HepG2 (cell line): ENCODE measurements at regions not wholly inside any gene's neighbourhood (a gene's known extent, or its start where the extent isn't known, plus 50 kb on each side); places are given as distances from the start of the nearest gene placed in this dataset.

Experiments
- ATAC-seq: fragments of 200-7000 bp; cut with Tn5 transposase; 3 replicates; pipeline ENCODE4 v1.9.1; 2020; ENCODE audit warnings: mild to moderate bottlenecking, moderate library complexity
- BruUV-seq: library from RNA; stranded (reverse); fragments of 400-500 nt; replicated peaks from 2 replicates; lab custom pipeline; 2021; lab: Mats Ljungman, UMichigan
- CTCF ChIA-PET: fragments of 300-600 bp; formaldehyde crosslinking; extraction: SDS; loops from one replicate; lab custom pipeline; 2021; ENCODE audit warnings: low total read pairs, inconsistent platforms, low intra/inter-chr PET ratio; lab: Yijun Ruan, JAX
- POLR2A ChIA-PET: fragments of 350-600 bp; sonication (Branson Sonifier 250); formaldehyde crosslinking; loops from one replicate; lab custom pipeline; 2020; ENCODE audit warnings: antibody characterized with exemption, inconsistent platforms; lab: Yijun Ruan, JAX
- DNase-seq: peaks from one replicate; pipeline ENCODE4 v3.0.0-alpha.2; 2015; ENCODE audit warnings: low spot score
- FAIRE-seq: peaks from 3 replicates; lab custom pipeline; 2011; peaks lifted over from hg19 to GRCh38; lab: Jason Lieb, UNC
- H2AFZ ChIP-seq: one replicate; pipeline ENCODE4 v1.6.1; 2011; ENCODE audit warnings: low read length, inconsistent platforms
- H3K27ac ChIP-seq: fragments of 300-600 bp; 3 replicates; pipeline ENCODE4 v1.8.0; 2011; ENCODE audit warnings: mixed run types, mild to moderate bottlenecking, mixed read lengths, low read length, inconsistent platforms; ENCODE audit not compliant: insufficient read depth; ENCODE audit errors: extremely low read length
- H3K27me3 ChIP-seq, 2 experiments: fragments of 200-600 bp in 1 of 2; 2 replicates in 1 of 2; 3 replicates in 1 of 2; pipeline versions ENCODE4 v1.6.0 to v1.8.0; 2011; ENCODE audit warnings: low read length in 2 of 2, mild to moderate bottlenecking in 2 of 2, moderate library complexity in 2 of 2, inconsistent platforms in 1 of 2; ENCODE audit not compliant: insufficient read depth in 2 of 2, control insufficient read depth in 1 of 2
- H3K36me3 ChIP-seq, 2 experiments: fragments of 200-600 bp in 1 of 2; replicated peaks in 1 of 2; 2 replicates in 1 of 2; 3 replicates in 1 of 2; pipeline versions ENCODE4 v1.5.1 to v1.8.0; 2011; ENCODE audit warnings: low read length in 2 of 2, inconsistent platforms in 1 of 2; ENCODE audit not compliant: insufficient read depth in 2 of 2, control insufficient read depth in 1 of 2
- H3K4me1 ChIP-seq: 2 replicates; pipeline ENCODE4 v1.5.1; 2012; ENCODE audit warnings: low read length, inconsistent platforms; ENCODE audit not compliant: insufficient read depth
- H3K4me2 ChIP-seq: 2 replicates; pipeline ENCODE4 v1.6.0; 2011; ENCODE audit warnings: low read depth, low read length, inconsistent platforms
- H3K4me3 ChIP-seq, 3 experiments: fragments of 200-600 bp in 1 of 3; sonication (generic), shearing (Covaris generic) in 1 of 3; replicated peaks in 1 of 3; 2 replicates each; pipeline ENCODE4 v1.5.1; 2011 to 2016; ENCODE audit warnings: low read length in 3 of 3, inconsistent platforms in 2 of 3, low read depth in 2 of 3, mild to moderate bottlenecking in 2 of 3, control low read depth in 1 of 3, mixed read lengths in 1 of 3; ENCODE audit not compliant: insufficient read depth in 1 of 3
- H3K79me2 ChIP-seq: one replicate; pipeline ENCODE4 v1.6.1; 2011; ENCODE audit warnings: low read length, inconsistent platforms; ENCODE audit not compliant: insufficient read depth
- H3K9ac ChIP-seq: 2 replicates; pipeline ENCODE4 v1.6.0; 2011; ENCODE audit warnings: mild to moderate bottlenecking, low read depth, low read length, inconsistent platforms; ENCODE audit not compliant: insufficient read depth
- H3K9me3 ChIP-seq: 2 replicates; pipeline ENCODE4 v1.5.1; 2012; ENCODE audit warnings: mild to moderate bottlenecking, low read length
- H4K20me1 ChIP-seq: 2 replicates; pipeline ENCODE4 v1.6.0; 2011; ENCODE audit warnings: inconsistent platforms, mild to moderate bottlenecking, low read length, moderate library complexity; ENCODE audit not compliant: insufficient read depth
- CBX5 ChIP-seq: sonication (generic); formaldehyde crosslinking; IDR thresholded peaks from 2 replicates; pipeline ENCODE4 v1.4.0; 2020; ENCODE audit warnings: missing genetic modification reagents, borderline replicate concordance
- CHD2 ChIP-seq: IDR thresholded peaks from 2 replicates; pipeline ENCODE4 v1.6.1; 2011; ENCODE audit warnings: low read depth, low read length, improper control_type of control experiment
- GPBP1L1 ChIP-seq: sonication (generic); formaldehyde crosslinking; IDR thresholded peaks from 2 replicates; pipeline ENCODE4 v1.5.0; 2020; ENCODE audit warnings: mild to moderate bottlenecking, missing genetic modification reagents
- KLF15 ChIP-seq: sonication (generic); formaldehyde crosslinking; IDR thresholded peaks from 2 replicates; pipeline ENCODE4 v1.8.1; 2023; ENCODE audit warnings: borderline replicate concordance, mild to moderate bottlenecking, inconsistent platforms, missing genetic modification reagents, mixed read lengths
- ZBTB8A ChIP-seq: sonication (generic); formaldehyde crosslinking; IDR thresholded peaks from 2 replicates; pipeline ENCODE4 v1.4.0; 2020; ENCODE audit warnings: mild to moderate bottlenecking, low read depth, missing genetic modification reagents, borderline replicate concordance
- ZNF317 ChIP-seq: sonication (generic); formaldehyde crosslinking; IDR thresholded peaks from 2 replicates; pipeline ENCODE4 v1.5.0; 2020; ENCODE audit warnings: mild to moderate bottlenecking, missing genetic modification reagents
- ZNF367 ChIP-seq: sonication (generic); formaldehyde crosslinking; IDR thresholded peaks from 2 replicates; pipeline ENCODE4 v1.4.0; 2020; ENCODE audit warnings: missing genetic modification reagents, borderline replicate concordance
- ZNF460 ChIP-seq: sonication (generic); formaldehyde crosslinking; IDR thresholded peaks from 2 replicates; pipeline ENCODE4 v1.5.1; 2020; ENCODE audit warnings: missing genetic modification reagents, mild to moderate bottlenecking, borderline replicate concordance
- ZNF547 ChIP-seq: sonication (generic); formaldehyde crosslinking; IDR thresholded peaks from 2 replicates; pipeline ENCODE4 v1.5.1; 2020; ENCODE audit warnings: mild to moderate bottlenecking, missing genetic modification reagents
- ZNF644 ChIP-seq: IDR thresholded peaks from 2 replicates; pipeline ENCODE4 v1.6.1; 2016; ENCODE audit warnings: low read depth
- ZNF670 ChIP-seq: sonication (generic); formaldehyde crosslinking; IDR thresholded peaks from 2 replicates; pipeline ENCODE4 v1.8.0; 2022; ENCODE audit warnings: mild to moderate bottlenecking, missing genetic modification reagents, borderline replicate concordance
- WGBS: methylation state at CpG from one replicate; pipeline ENCODE4 v1.1.6; 2017; ENCODE audit warnings: low lambda C conversion rate; 5-methylcytosine and 5-hydroxymethylcytosine counted together
- in situ Hi-C: cut with HindIII; loops from 2 replicates; pipeline ENCODE4 v1.10.0; 2017; ENCODE audit warnings: low pct_unique_long_range_greater_than_20kb; ENCODE audit not compliant: extremely low pct_ligation_motif_present
- intact Hi-C: fragments of 100-400 bp; cut with micrococcal nuclease; formaldehyde crosslinking; loops from one replicate; pipeline ENCODE4 v1.10.0; 2022; ENCODE audit not compliant: unreplicated experiment
- TF ChIP-seq, protein P1 (sequence below): sonication (generic); formaldehyde crosslinking; IDR thresholded peaks from 2 replicates; pipeline ENCODE4 v1.4.0; 2020; ENCODE audit warnings: mild to moderate bottlenecking, missing genetic modification reagents
- TF ChIP-seq, protein P2 (sequence below): sonication (generic); formaldehyde crosslinking; IDR thresholded peaks from 2 replicates; pipeline ENCODE4 v1.4.0; 2020; ENCODE audit warnings: mild to moderate bottlenecking, missing genetic modification reagents
- TF ChIP-seq, protein P3 (sequence below): sonication (generic); formaldehyde crosslinking; IDR thresholded peaks from 2 replicates; pipeline ENCODE4 v1.4.0; 2020; ENCODE audit warnings: missing genetic modification reagents
- TF ChIP-seq, protein P4 (sequence below): sonication (generic); formaldehyde crosslinking; conservative IDR thresholded peaks from 2 replicates; pipeline ENCODE4 v1.4.0; 2020; ENCODE audit warnings: mild to moderate bottlenecking, missing genetic modification reagents, moderate library complexity

- TF ChIP-seq, protein P1, sequence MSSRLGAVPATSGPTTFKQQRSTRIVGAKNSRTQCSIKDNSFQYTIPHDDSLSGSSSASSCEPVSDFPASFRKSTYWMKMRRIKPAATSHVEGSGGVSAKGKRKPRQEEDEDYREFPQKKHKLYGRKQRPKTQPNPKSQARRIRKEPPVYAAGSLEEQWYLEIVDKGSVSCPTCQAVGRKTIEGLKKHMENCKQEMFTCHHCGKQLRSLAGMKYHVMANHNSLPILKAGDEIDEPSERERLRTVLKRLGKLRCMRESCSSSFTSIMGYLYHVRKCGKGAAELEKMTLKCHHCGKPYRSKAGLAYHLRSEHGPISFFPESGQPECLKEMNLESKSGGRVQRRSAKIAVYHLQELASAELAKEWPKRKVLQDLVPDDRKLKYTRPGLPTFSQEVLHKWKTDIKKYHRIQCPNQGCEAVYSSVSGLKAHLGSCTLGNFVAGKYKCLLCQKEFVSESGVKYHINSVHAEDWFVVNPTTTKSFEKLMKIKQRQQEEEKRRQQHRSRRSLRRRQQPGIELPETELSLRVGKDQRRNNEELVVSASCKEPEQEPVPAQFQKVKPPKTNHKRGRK (CRISPR knock-in tag): no peak
- TF ChIP-seq GPBP1L1 (CRISPR knock-in tag) (no peak), ZNF367 (CRISPR knock-in tag) (no peak)
Measured at GRCh38 chr10:121154846-121155245, 303.7 kb downstream of the WDR11 start (continued).

GRCh38 chr10:121155742-121156474 lies 304.7 kb downstream of the WDR11 start:
- CTCF ChIA-PET: no interaction called here
- peaks cover 24% of the 10 kb centered on the region for H3K4me1 ChIP-seq
- H4K20me1 ChIP-seq: no peaks in the 10 kb centered on the region
- H3K27me3 ChIP-seq: no peaks in the 10 kb centered on the region
- peak; percentile 41 for DNase-seq
- 0% methylated on average over 5 of the region's 5 CpGs for WGBS
- H3K36me3 ChIP-seq: no peaks in the 10 kb centered on the region
- H3K4me2 ChIP-seq: 0 out of 2 replicates have a peak overlapping the region, but pooled peaks have one; percentile 25
- peak; percentile 93 for ATAC-seq
- no TSS peak for BruUV-seq
- H3K9me3 ChIP-seq: no peaks in the 10 kb centered on the region
- no peak overlapping the region for H3K4me3 ChIP-seq
- H2AFZ ChIP-seq: no peak overlapping the region
- H3K9ac ChIP-seq: no peak overlapping the region
- intact Hi-C loops (no loop called here), in situ Hi-C loops (no loop called here)
- no peak for FAIRE-seq
- H3K79me2 ChIP-seq: no peaks in the 10 kb centered on the region
- POLR2A ChIA-PET: interaction anchor here (1.4 kb wide), 1 partner anchor 112 kb away, joined by 4 read pairs; no protein-coding TSS in a partner anchor
- no peak overlapping the region for H3K27ac ChIP-seq
- TF ChIP-seq ZNF547 (CRISPR knock-in tag) (no peak), CBX5 (no peak), ZNF460 (CRISPR knock-in tag) (no peak), ZNF644 (CRISPR knock-in tag) (peak; percentile 9; the same call in 1 of the 2 replicates), ZNF317 (CRISPR knock-in tag) (peak; percentile 98), KLF15 (no peak), ZBTB8A (CRISPR knock-in tag) (no peak), CHD2 (no peak), ZNF670 (CRISPR knock-in tag) (no peak)
- TF ChIP-seq, protein P2, sequence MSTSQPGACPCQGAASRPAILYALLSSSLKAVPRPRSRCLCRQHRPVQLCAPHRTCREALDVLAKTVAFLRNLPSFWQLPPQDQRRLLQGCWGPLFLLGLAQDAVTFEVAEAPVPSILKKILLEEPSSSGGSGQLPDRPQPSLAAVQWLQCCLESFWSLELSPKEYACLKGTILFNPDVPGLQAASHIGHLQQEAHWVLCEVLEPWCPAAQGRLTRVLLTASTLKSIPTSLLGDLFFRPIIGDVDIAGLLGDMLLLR: no peak
- TF ChIP-seq, protein P3, sequence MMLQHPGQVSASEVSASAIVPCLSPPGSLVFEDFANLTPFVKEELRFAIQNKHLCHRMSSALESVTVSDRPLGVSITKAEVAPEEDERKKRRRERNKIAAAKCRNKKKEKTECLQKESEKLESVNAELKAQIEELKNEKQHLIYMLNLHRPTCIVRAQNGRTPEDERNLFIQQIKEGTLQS (CRISPR knock-in tag): no peak
- TF ChIP-seq, protein P4, sequence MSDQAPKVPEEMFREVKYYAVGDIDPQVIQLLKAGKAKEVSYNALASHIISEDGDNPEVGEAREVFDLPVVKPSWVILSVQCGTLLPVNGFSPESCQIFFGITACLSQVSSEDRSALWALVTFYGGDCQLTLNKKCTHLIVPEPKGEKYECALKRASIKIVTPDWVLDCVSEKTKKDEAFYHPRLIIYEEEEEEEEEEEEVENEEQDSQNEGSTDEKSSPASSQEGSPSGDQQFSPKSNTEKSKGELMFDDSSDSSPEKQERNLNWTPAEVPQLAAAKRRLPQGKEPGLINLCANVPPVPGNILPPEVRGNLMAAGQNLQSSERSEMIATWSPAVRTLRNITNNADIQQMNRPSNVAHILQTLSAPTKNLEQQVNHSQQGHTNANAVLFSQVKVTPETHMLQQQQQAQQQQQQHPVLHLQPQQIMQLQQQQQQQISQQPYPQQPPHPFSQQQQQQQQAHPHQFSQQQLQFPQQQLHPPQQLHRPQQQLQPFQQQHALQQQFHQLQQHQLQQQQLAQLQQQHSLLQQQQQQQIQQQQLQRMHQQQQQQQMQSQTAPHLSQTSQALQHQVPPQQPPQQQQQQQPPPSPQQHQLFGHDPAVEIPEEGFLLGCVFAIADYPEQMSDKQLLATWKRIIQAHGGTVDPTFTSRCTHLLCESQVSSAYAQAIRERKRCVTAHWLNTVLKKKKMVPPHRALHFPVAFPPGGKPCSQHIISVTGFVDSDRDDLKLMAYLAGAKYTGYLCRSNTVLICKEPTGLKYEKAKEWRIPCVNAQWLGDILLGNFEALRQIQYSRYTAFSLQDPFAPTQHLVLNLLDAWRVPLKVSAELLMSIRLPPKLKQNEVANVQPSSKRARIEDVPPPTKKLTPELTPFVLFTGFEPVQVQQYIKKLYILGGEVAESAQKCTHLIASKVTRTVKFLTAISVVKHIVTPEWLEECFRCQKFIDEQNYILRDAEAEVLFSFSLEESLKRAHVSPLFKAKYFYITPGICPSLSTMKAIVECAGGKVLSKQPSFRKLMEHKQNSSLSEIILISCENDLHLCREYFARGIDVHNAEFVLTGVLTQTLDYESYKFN: 0 out of 2 replicates have a peak, but pooled peaks have one; percentile 17
